GM21737 (cell line): ENCODE measurements at regions not wholly inside any gene's neighbourhood (a gene's known extent, or its start where the extent isn't known, plus 50 kb on each side); places are given as distances from the start of the nearest gene placed in this dataset.
"Not testable (repeated sequence)": the region's sequence is repeated elsewhere in the genome, so short reads cannot be mapped to it uniquely, and the experiment has no call there.

Experiments used
- ATAC-seq: cut with Tn5 transposase; IDR thresholded peaks from one replicate; pipeline ENCODE4 v1.9.1; 2021; ENCODE audit warnings: mild to moderate bottlenecking, moderate library complexity; ENCODE audit not compliant: unreplicated experiment

DNA sequence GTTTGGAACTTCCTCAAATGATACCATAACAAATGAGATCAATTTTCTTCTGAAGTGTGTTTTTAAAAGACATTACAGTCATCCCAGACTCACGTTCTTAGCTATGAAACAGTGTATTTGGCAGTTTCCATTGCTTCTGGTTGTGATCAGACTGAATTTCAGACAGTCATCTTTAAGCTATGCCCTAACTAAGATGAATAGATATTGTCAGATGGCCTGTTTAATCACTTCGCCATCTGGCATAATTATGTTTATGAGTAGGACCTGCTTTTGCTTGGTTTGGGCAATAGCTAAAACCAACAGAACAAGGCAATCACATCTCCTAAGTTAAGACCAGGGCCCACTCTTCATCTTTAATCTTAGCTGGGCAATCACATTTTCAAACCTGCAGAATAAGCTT is 313.1 kb downstream of the SV2B start:
- no peak for ATAC-seq

DNA sequence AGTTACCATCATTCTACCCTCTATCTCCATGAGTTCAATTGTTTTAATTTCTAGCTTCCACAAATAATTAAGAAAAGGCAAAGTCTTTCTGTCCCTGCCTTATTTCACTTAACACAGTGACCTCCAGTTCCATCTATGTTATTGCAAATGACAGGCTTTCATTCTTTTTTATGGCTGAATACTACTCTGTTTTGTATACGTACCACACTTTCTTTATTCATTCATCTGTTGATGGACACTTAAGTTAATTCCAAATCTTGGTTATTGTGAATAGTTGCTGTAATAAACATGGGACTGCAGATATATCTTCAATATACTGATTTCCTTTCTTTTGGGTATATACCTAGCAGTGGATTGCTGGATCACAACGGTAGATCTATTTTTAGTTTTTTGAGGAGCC is 314.1 kb downstream of the SV2B start:
- no peak for ATAC-seq

DNA sequence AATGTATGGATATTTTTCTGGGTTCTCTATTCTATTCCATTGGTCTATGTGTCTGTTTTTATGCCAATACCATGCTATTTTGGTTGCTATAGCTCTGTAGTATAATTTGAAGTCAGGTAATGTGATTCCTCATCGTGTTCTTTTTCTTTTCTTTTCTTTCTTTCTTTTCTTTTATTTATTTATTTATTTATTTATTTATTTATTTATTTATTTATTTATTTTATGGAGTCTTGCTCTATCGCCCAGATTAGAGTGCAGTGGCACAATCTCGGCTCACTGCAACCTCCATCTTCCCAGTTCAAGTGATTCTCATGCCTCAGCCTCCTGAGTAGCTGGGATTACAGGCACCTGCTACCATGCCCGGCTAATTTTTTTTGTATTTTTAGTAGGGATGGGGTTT is 315.2 kb downstream of the SV2B start:
- ATAC-seq = not testable (repeated sequence)

DNA sequence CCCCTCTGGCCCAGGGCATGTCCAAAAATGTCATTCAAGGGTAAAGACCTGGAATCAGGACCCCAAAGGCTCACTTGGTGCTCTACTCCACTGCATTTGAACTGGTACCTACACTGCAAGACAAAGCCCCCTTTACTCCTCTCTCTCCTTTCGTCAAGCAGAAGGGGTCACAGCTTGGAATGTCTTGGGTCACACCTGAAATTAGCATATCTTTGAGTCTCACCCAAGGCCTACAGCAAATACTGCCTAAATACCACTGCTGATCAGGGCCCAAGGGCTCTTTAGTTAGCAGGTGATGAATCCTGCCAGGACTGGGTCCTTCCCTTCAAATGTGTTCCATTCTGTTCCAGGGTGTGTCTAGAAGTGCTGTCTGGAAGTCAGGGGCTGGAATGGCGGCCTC is 320.6 kb downstream of the SV2B start:
- ATAC-seq = no peak

DNA sequence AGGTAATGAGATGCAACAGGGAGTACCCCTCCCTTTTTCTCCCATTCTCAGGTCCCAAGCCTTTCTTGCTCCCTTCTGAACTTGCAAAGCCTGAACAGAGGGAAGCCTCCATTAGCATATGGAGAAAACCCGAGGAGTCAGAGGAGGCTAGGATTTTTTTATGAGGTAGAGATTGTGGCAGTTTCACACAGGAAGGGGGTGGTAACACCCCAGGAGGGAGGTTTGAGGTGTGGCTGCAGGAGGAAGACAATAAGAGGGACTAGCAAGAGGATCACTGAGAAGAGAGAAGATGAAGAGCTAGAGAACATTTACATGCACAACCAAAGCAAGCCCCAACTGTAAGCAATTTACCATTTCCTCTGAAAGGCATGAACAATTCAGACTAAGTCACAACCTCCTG is 322.7 kb downstream of the SV2B start:
- no peak for ATAC-seq

DNA sequence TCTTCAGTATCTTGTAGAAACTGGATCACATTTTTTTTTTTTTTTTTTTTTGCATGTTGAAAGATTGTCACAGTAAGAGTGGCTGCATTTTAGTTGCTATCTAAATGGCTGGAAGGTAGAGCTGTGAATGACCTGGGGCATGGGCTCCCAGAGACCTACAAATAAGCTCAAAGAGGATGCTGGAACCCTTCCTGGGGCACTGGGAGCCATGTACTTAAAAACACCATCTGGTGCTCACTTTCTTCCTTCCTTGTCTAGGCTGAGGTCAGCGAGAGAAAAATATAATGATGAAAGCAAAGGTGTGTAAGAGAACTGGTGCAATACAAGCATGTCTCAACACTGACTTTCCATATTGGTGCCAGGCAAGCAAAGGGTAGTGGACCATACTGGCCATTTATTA is 323.9 kb downstream of the SV2B start:
- no peak for ATAC-seq

DNA sequence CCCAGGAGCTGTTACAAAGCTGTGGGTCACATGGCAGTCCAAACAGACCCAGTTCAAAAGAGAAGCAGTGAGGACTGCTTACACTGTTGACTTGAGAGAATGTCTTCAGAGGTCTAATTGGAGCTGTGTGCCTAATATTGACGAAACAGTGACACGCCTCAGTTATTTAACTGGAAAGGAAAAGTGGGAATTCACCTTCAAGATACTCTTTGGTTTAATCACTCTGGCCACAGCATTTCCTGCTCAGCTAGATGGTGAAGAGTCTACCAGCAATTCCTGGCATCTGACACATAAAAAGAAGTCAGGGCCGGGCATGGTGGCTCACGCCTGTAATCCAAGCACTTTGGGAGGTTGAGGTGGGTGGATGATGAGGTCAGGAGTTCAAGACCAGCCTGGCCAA is 326.4 kb downstream of the SV2B start:
- no peak for ATAC-seq

DNA sequence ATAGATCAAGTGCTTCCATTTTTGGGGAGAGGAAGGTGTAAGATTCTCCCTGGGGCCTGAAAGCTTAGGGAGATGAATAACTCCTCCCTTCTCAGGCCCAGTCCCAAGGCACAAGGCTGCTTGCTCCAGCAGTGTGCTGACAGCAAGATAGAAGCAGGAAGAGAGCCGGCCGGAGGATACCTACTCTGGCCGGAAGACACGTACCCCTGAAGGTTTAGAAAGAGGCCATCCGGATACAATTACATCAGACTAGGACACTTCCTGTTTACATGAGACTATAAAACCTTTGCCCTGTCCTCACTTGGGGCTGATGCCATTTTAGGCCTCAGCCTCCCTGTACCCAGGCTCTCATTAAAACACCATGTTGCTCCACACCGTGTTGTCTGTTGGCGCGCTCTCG is 329.9 kb downstream of the SV2B start:
- ATAC-seq = no peak

DNA sequence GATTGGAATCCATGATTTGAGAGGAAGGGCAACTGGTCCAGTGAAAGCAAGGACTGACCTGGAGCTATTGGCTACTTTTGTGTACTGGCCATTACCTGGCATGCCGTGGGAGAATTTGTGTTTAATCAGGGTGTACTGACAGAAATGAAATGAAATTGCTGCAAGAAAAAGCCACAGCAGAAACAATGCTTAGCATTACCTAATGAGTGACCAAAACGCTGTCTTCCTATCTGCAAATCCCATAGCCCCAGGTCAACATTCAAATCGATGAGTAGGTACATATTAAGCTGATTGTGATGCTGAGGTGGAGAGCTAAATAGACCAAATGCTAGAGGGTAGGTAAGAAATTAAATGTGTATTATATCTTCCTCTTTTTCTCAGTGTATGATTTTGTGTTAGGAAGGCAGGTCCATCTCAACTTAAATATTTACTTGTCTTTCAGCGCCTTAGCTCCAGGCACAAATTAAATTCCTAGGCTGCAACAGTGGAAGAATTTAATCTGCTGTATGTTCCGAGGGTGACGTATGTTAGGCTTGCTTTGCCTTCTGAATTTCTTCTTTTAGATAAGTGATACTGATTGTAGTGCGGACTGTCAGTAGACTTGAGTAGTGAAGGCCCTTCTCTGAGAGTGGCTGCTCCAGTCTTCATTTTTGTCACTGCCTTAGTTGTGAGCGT is 331.1 kb downstream of the SV2B start:
- no peak for ATAC-seq

DNA sequence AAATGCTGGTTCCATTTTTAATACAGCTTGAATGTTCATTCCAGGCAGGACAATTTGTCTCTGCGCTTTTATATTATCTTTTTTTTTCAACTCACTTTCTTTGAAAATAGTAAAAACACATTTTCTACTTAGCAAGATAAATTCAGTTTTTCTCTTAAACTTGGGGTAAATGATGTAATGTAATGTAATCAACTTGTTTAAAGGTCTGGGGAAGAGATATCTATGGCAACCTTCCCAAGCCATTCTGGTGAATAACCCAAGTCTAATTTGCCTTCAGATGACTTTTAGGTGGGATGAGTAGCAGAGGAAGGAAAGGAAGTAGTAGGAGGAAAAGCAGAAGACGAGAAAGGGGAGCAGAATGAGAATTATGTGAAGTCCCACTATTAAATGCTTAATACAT is 335.1 kb downstream of the SV2B start:
- ATAC-seq = no peak

DNA sequence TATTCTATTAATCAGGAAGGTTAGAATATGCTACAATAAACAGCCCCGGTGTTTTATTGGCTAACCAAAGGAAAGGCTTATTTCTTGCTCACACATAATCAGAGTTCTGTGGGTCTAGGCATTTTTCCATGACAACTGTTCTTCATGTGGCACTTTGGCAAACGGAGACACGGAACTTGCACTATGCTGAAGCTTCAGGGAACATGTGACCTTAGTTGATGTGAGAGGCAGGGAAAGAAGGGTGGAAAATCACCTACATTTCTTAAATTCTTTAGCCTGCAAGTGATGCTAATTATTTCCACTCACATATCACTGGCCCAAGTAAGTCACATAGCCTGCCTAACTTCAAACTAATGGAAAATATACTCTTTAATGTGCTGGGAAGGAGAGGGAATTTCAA is 344.6 kb downstream of the SV2B start:
- ATAC-seq = no peak

DNA sequence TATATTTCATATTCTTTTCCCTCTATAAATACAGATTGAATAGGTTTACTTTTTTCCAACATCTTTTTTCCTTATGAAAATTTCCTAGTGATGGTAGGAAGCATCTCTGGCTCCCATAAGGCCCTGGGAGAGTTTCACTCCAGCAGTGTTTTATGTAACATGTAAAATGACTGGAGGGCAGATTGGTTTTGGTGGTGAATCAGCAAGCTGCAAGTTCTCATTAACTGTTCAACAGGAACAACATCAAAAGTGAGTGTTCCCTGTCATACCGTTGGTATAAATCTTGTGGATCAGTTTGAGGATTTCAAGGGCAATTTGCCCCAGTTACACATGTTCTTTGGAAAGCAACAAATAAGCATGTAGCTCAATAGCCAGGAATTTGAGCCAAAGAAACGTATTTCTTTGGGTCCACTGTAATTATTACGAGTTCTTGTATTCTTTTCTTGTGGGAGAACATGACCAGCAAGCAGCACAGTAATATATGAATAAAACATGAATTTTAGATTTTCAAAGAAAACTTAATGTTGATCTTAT is 345.7 kb downstream of the SV2B start:
- ATAC-seq = no peak

DNA sequence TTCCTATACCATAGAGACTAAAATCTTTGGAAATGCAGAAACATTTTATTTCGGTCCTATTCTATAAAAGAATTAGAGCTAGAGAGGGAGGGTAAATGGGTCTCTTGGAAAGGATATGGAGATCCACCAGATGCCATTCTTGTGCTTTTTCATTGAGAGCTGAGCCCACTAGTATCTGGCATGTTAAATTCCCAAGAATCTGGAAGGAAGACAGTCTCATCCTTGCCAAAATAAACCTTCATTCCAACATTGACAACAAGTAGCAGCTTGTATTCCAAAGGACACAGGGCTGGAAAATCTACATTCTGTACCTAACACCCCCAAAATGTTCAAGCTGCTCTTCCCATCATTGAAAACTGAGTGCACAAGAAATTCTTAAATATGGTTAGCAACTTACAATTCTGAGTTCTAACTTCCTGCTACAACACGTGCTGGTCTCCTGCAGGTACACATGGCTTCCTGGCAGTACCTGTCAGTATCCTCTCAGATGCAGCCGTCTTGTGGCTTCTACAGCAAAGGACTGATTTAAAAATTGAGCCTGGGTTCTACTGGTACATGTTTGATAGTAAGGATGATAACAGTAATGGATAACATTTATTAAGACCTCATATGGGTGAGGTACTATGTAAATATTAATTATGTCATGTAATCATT is 348.1 kb downstream of the SV2B start:
- ATAC-seq = no peak

DNA sequence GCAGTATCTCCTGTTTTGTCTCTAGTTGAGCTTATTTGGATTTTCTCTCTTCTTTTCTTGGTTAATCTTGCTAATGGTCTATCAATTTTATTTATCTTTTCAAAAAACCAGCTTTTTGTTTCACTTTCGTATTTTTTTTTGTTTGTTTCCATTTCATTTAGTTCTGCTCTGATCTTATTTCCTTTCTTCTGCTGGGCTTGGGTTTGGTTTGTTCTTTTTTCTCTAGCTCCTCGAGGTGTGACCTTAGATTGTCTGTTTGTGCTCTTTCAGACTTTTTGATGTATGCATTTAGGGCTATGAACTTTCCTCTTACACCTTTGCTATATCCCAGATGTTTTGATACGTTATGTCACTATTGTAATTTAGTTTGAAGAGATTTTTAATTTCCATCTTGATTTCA is 353.3 kb downstream of the SV2B start:
- ATAC-seq = not testable (repeated sequence)

DNA sequence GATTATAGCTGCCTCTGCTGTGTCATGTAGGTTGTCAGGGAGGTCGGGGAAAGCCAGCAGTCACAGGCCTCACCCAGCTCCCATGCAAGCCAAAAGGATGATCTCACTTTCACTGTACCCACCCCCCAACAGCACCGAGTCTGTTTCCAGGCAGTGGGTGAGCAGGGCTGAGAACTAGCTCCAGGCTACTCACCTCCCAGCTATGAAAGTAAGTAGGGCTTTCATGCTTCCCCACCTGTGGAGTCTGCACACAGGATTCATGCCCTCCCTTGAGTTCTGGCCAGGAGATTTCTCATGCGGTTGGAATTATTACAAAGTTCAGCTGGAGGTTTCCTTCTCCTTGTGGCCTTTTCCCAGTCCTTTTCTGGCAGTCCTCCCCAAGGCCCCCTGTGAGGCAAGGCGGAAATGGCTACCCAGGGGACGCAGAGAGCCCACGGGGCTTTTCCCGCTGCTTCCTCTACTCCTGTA is 356.2 kb downstream of the SV2B start:
- no peak for ATAC-seq

DNA sequence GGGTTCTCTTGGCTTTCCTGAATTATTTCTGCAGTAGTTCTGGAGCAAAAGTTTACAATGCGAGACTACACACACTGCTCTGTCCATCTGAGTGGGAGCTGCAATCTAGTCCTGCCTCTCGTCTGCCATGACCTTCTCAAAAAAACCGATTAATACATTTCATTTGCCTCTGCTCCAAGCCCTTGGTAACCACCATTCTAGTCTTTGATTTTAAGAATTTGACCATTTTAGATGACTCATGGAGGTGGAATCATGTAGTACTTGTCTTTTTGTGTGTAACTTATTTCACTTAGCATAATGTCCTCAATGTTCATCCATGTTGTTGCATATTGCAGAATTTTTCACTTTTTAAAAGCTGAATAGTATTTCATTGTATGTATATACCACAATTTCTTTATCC is 356.9 kb downstream of the SV2B start:
- ATAC-seq = no peak

DNA sequence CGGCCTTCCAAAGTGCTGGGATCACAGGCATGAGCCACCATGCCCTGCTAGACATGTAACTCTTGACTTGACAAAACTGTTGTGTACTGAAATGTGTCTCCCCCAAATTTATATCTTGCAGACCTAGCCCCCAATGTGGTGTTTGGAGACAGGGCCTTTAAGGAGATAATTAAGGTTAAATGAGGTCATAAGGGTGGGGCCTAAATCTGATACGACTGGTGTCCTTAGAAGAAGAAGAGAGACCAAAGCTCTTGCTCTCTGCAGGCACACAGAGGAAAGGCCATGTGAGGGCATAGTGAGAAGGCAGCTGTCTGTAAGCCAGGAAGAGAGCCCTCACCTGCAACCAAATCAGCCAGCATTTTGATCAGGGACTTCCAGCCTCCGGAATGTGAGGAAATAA is 361.3 kb downstream of the SV2B start:
- no peak for ATAC-seq

DNA sequence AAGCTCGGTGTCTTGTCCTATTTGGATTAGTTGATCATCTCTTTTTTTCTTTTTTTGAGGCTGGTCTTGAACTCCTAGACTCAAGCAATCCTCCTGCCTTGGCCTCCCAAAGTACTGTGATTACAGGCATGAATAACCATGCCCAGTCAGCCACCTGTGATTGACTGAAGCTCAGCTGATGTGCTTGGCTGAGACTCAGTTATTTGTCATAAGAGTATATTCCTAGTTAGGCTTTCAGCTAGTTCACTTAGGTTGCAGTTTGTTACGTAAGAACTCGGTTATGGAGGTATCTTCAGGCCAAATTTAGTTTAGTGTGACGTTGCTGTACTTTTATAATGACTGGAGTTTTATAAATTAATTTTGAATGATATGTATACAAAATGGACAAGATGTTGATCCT is 365.0 kb downstream of the SV2B start:
- no peak for ATAC-seq

DNA sequence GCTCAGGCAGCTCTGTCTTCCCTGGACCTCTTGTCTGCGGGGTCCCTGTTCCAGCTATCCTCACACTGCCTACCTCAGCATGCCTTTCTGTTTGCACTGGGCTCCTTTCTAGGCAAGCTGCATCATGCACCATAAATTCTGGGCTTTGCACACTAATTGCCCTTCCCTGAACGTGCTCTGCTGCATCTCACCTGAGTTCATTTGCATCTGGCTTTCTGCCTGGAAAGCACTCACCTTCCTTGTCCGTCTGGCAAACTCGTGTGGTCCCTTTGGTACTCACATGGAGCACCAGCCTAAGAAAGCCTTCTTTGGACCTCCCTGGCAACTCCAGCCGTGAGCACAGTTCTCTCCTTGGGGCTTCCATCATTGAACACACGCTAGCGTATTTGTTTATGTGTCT is 365.6 kb downstream of the SV2B start:
- no peak for ATAC-seq

DNA sequence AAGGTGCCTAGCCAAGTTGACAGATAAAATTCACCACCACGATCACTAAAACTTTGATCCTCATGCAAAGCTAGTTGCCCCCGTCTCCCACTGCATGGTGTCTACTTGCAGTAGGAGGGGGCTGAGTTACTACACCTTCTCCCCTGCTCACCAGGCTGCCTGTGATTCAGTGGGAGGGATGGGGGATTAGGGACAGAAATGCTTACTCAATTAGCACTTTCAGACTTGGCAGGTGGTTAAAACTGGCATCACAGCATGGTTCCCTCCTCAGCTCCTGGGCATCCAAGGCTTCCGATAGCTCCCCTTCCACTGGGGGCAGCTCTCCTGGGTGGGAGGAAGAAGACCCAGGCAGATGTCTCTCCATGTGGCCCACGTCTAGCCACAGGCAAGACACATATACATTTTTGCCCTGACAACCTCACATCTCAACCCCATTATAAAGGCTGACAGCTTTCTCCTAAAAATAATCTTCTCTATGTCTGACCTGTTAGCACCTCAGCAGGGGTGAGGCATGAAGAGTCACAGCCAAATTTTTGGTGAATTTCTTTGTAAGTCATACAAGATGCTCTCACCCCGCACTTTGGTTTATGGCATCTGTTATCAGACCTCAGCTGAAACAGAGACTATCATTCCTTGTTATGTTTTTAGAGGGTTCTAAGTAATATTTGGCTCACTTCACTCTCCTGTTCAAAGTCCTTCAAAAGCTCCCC is 369.0 kb downstream of the SV2B start:
- ATAC-seq = no peak

DNA sequence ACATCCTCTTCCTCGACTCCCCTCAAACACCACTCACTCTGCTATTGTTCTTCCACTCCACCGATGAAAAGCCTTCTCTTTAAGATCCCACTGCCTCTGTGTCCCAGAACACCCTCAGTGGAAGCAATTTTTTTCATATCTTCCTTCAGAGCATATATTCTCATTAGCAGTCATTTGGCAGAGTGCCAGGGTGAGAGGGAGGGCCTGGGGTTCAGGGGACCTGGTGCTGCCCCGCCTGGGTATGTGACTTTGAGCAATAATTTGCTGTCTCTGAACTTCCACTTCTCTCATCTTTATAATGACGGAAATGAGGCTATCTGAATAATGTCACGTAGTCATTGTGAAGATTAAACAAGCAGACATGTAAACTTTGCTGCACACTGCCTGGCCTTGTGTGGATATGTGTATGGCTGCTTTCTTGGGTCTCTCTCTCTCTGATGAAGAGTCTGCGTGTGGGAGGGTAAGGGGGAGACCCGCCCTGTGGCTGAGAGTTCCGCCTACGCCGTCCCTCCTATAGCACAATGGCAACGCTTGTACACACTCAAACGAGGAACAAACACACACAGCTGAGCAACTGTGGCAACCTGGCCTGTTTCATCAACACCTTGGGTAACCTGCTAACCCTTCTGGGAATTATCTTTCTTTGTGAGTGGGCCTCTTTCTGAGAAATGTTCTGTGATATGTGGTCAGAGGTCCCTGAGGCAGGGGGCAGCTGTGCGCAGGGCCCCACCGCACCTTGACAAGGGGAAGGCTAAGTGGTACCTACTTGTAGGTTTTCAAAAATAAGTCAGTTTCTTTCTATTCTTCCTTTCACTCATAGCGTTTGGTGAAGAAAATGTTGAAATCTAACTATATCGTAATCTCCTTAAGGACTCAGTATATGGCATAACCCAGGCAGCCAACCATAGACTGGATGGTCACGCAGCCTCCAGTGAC is 369.8 kb downstream of the SV2B start:
- no peak for ATAC-seq
